SK-N-SH (cell line): ENCODE measurements at regions not wholly inside any gene's neighbourhood (a gene's known extent, or its start where the extent isn't known, plus 50 kb on each side); places are given as distances from the start of the nearest gene placed in this dataset.

Experiments used
- CTCF ChIA-PET: fragments of 300-600, 350-600 bp; formaldehyde crosslinking; extraction: SDS; loops from one replicate; lab custom pipeline; 2021; lab: Yijun Ruan, JAX
- POLR2A ChIA-PET: fragments of 350-600 bp; sonication (Branson Sonifier 250); formaldehyde crosslinking; extraction: SDS; loops from one replicate; lab custom pipeline; 2020; ENCODE audit warnings: antibody characterized with exemption, inconsistent platforms; lab: Yijun Ruan, JAX
- DNase-seq: peaks from one replicate; pipeline ENCODE4 v3.0.0; 2012
- H2AFZ ChIP-seq: fragments of 200-600 bp; sonication (generic); 2 replicates; pipeline ENCODE4 v1.8.1; 2016; ENCODE audit warnings: antibody characterized with exemption, mild to moderate bottlenecking, low read depth
- H3F3A ChIP-seq: fragments of 200-600 bp; sonication (generic); replicated peaks from 2 replicates; pipeline ENCODE3; 2016; ENCODE audit warnings: antibody characterized with exemption, mild to moderate bottlenecking; ENCODE audit not compliant: insufficient read depth
- H3K27ac ChIP-seq, 2 experiments: fragments of 200-500 bp in 1 of 2; fragments of 200-600 bp in 1 of 2; sonication (Bioruptor generic) in 1 of 2; sonication (generic), shearing (Covaris generic) in 1 of 2; 2 replicates each; pipeline versions ENCODE4 v1.5.1 to v1.6.1; 2014 to 2016; ENCODE audit warnings: low read depth in 2 of 2, inconsistent platforms in 1 of 2, low read length in 1 of 2, mild to moderate bottlenecking in 1 of 2, mixed read lengths in 1 of 2
- H3K27me3 ChIP-seq: fragments of 200-600 bp; sonication (generic), shearing (Covaris generic); 2 replicates; pipeline ENCODE4 v1.6.1; 2016; ENCODE audit warnings: mixed run types; ENCODE audit not compliant: insufficient read depth
- H3K36me3 ChIP-seq, 2 experiments: fragments of 200-500 bp in 1 of 2; fragments of 200-600 bp in 1 of 2; sonication (Bioruptor generic) in 1 of 2; sonication (generic) in 1 of 2; replicated peaks in 1 of 2; 2 replicates each; pipeline versions ENCODE3 to v1.5.1; 2014 to 2016; ENCODE audit warnings: low read length in 1 of 2, mild to moderate bottlenecking in 1 of 2; ENCODE audit not compliant: insufficient read depth in 2 of 2, control insufficient read depth in 1 of 2
- H3K4me1 ChIP-seq, 2 experiments: fragments of 200-500 bp in 1 of 2; fragments of 200-600 bp in 1 of 2; sonication (Bioruptor generic) in 1 of 2; sonication (generic), shearing (Covaris generic) in 1 of 2; 2 replicates each; pipeline versions ENCODE4 v1.5.1 to v1.6.1; 2014 to 2016; ENCODE audit warnings: low read depth in 1 of 2, low read length in 1 of 2, mixed run types in 1 of 2; ENCODE audit not compliant: insufficient read depth in 2 of 2, control insufficient read depth in 1 of 2
- H3K4me2 ChIP-seq: fragments of 200-600 bp; sonication (generic), shearing (Covaris generic); 2 replicates; pipeline ENCODE4 v1.6.1; 2017; ENCODE audit warnings: mixed run types
- H3K4me3 ChIP-seq, 2 experiments: fragments of 200-500 bp in 1 of 2; fragments of 200-600 bp in 1 of 2; sonication (Bioruptor generic) in 1 of 2; sonication (generic), shearing (Covaris generic) in 1 of 2; 2 replicates each; pipeline versions ENCODE4 v1.5.1 to v1.8.1; 2014 to 2016; ENCODE audit warnings: low read depth in 2 of 2, inconsistent platforms in 1 of 2, low read length in 1 of 2, mild to moderate bottlenecking in 1 of 2, mixed read lengths in 1 of 2, moderate library complexity in 1 of 2
- H3K79me2 ChIP-seq: fragments of 200-600 bp; sonication (generic); 2 replicates; pipeline ENCODE4 v1.8.1; 2017; ENCODE audit warnings: mild to moderate bottlenecking; ENCODE audit not compliant: insufficient read depth
- H3K9ac ChIP-seq: fragments of 200-600 bp; sonication (generic); 2 replicates; pipeline ENCODE4 v1.6.1; 2017; ENCODE audit warnings: mixed run types
- H3K9me2 ChIP-seq: fragments of 200-600 bp; sonication (generic); 2 replicates; pipeline ENCODE4 v1.6.1; 2017; ENCODE audit warnings: mixed run types
- H3K9me3 ChIP-seq: fragments of 200-600 bp; sonication (generic); 2 replicates; pipeline ENCODE4 v1.6.1; 2017; ENCODE audit warnings: mixed run types, mild to moderate bottlenecking, moderate library complexity
- H4K20me1 ChIP-seq: fragments of 200-600 bp; sonication (generic); 2 replicates; pipeline ENCODE4 v1.6.1; 2017; ENCODE audit warnings: mild to moderate bottlenecking, mixed run types; ENCODE audit not compliant: insufficient read depth
- CTCF ChIP-seq: fragments of 200-600 bp; sonication (generic); IDR thresholded peaks from 2 replicates; pipeline ENCODE4 v1.6.1; 2017; ENCODE audit warnings: antibody characterized with exemption, mild to moderate bottlenecking, moderate library complexity
- ELF1 ChIP-seq: IDR thresholded peaks from 2 replicates; pipeline ENCODE4 v1.4.0; 2012
- EP300 ChIP-seq, 2 experiments: IDR thresholded peaks; 2 replicates each; pipeline versions ENCODE4 v1.4.0 to v1.6.1; 2012; ENCODE audit warnings: borderline replicate concordance in 1 of 2, low read depth in 1 of 2, low read length in 1 of 2
- FOSL2 ChIP-seq: IDR thresholded peaks from 2 replicates; pipeline ENCODE4 v1.4.0; 2012; ENCODE audit warnings: low read depth, mild to moderate bottlenecking, moderate library complexity, borderline replicate concordance
- GABPA ChIP-seq: IDR thresholded peaks from 2 replicates; pipeline ENCODE4 v1.4.0; 2012; ENCODE audit warnings: low read depth, mild to moderate bottlenecking
- JUND ChIP-seq: IDR thresholded peaks from 2 replicates; pipeline ENCODE4 v1.4.0; 2012
- NFIC ChIP-seq: IDR thresholded peaks from 2 replicates; pipeline ENCODE4 v1.4.0; 2012; ENCODE audit warnings: borderline replicate concordance
- RCOR1 ChIP-seq: fragments of 150-350 bp; IDR thresholded peaks from 2 replicates; pipeline ENCODE4 v1.6.1; 2017; ENCODE audit warnings: antibody characterized with exemption, low read length
- SIN3A ChIP-seq: IDR thresholded peaks from 2 replicates; pipeline ENCODE4 v1.6.1; 2012; ENCODE audit warnings: low read depth, mild to moderate bottlenecking, low read length, moderate library complexity, borderline replicate concordance
- WGBS: methylation state at CpG from one replicate; pipeline ENCODE4 v1.1.6; 2017; ENCODE audit warnings: low lambda C conversion rate; 5-methylcytosine and 5-hydroxymethylcytosine counted together

DNA sequence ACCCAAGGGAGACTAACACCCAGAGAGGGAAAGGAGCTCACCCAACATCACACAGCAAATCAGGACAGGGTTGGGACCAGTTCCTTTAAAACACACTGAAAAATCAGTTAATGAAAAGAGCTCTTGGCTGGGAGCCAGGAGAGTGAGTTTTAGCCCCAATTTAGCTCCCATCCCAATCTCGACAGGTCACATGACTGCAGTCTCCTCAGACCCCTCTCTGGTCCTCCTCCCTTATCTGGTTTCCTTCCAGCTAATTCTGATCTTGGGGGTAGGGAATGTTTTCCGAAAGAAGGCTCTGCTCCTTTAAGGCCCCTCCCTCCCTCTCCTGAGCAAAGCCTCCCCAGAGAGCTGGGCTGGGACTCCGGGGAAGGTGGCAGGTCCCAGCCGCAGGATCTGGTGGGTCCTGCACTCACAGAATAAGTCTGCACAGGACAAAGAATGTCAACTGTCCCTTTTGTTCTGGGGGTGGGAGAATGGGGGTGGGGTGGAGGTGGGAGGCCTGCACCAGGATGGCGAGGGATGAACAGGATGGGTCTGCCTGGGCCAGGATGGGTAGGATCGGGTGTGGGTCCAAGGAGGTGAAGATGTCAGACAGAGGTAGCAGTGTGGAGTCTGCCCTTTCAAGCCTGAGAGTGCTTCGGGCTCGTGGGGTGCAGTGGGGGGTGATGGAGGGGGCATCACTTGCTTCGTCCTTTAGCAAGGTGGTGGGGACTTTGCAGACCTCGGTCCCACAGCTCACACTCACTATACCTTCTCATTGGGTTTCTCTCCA is 57.3 kb upstream of the SSBP3 start:
- POLR2A ChIA-PET, result no interaction called here
- H3K27me3 ChIP-seq, result no peaks in the 10 kb centered on the region
- no peaks in the 10 kb centered on the region for H3K9me2 ChIP-seq
- DNase-seq, result peak; percentile 37
- H3K36me3 ChIP-seq, result no peaks in the 10 kb centered on the region
- no peaks in the 10 kb centered on the region for H3K79me2 ChIP-seq
- H3K4me2 ChIP-seq, result no peak overlapping the region
- 74% methylated on average over 7 of the region's 10 CpGs for WGBS
- H2AFZ ChIP-seq, result no peak overlapping the region
- TF ChIP-seq ELF1 (no peak), NFIC (0 out of 2 replicates have a peak, but pooled peaks have one; percentile 14), CTCF (no peak), RCOR1 (no peak), EP300 (IDR thresholded peaks at IDR 0.05; ENCODE audit: borderline replicate concordance in 1 of 2, low read depth in 1 of 2, low read length in 1 of 2) (no peak), SIN3A (no peak), GABPA (no peak)
- no peaks in the 10 kb centered on the region for H4K20me1 ChIP-seq
- peaks cover 0 to 20% of the 10 kb centered on the region in 2 experiments; a peak in 1 of 4 replicates for H3K4me1 ChIP-seq
- H3K27ac ChIP-seq, result no peak overlapping the region
- H3F3A ChIP-seq, result no peaks in the 10 kb centered on the region
- CTCF ChIA-PET, result interaction anchor here (0.6 to 1.3 kb wide), 3 partner anchors 9 to 34 kb away, joined by 3 to 4 read pairs (median 4); no protein-coding TSS in a partner anchor
- H3K9me3 ChIP-seq, result no peaks in the 10 kb centered on the region
- no peak overlapping the region for H3K4me3 ChIP-seq
- no peak overlapping the region for H3K9ac ChIP-seq

DNA sequence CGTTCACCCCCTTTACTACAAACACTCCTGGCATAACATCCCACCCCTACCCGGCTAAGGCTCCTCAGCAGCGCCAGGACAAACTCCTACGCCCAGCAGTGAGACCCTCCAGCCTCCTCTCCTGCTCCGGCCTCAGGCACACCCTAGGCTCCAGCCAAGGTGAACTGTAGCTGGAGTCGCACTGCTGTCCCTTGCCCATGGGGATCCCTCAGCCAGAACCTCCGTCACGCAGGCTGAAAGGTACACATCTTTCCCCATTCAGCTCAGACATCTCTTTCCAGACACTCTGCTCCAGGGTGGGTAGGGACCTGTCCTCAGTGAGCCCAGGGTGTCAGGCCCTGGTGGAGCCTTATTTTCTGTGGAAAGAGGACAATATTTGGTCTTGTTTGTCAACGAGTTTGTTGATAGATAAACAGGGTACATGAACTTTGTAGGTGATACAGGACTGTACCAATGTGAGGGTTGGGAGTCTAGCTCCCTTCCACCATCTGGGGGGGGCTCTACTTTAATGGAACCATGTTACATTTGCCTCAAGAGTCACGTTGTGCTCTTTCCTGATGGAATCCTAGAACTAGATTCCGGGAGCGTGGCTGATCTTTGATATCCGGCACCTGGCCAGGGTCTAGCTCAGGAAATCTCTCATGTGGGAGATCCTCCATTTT is 56.5 kb upstream of the SSBP3 start:
- DNase-seq, result no peak
- ChIA-PET CTCF (interaction anchor here (1.2 to 1.3 kb wide), 2 partner anchors 10 to 25 kb away, joined by 4 read pairs; no protein-coding TSS in a partner anchor), POLR2A (no interaction called here)
- H3K9me3 ChIP-seq, result no peaks in the 10 kb centered on the region
- H3K4me1 ChIP-seq, result peaks cover 0 to 20% of the 10 kb centered on the region in 2 experiments; a peak in 1 of 4 replicates
- TF ChIP-seq JUND (no peak), FOSL2 (no peak)
- no peaks in the 10 kb centered on the region for H4K20me1 ChIP-seq
- H3K4me3 ChIP-seq, result no peak overlapping the region
- H3K36me3 ChIP-seq, result no peaks in the 10 kb centered on the region
- no peak overlapping the region for H3K9ac ChIP-seq
- H3K9me2 ChIP-seq, result no peaks in the 10 kb centered on the region
- no peaks in the 10 kb centered on the region for H3K79me2 ChIP-seq
- no peak overlapping the region for H2AFZ ChIP-seq
- H3K27me3 ChIP-seq, result no peaks in the 10 kb centered on the region
- H3K4me2 ChIP-seq, result no peak overlapping the region
- H3K27ac ChIP-seq, result no peak overlapping the region
- 81% methylated on average over 8 of the region's 13 CpGs for WGBS
- H3F3A ChIP-seq, result no peaks in the 10 kb centered on the region
